ENCODE measurements at regions not wholly inside any gene's neighbourhood (a gene's known extent, or its start where the extent isn't known, plus 50 kb on each side); places are given as distances from the start of the nearest gene placed in this dataset.
A peak's percentile ranks its signal among the peaks of the same experiment; 100 is the strongest.

DNA sequence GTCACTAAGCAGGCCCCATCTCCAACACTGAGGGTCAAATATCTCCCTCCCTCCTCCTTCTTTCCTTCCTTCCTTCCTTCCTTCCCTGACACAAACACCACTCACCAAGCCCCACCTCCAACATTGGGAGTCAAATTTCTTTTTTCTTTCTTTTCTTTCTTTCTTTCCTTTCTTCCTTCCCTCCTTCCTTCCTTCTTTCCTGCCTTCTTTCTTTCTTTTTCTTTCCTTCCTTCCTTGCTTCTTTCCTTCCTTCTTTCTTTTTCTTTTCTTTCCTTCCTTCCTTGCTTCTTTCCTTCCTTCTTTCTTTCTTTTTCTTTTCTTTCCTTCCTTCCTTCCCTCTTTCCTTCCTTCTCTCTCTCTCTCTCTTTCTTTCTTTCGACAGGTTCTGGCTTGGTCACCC lies 79.2 kb upstream of the ETS2 start:
- no peak overlapping the region for H3K4me3 ChIP-seq (ENCODE audit: low read depth, low read length)
- TF ChIP-seq, protein P1, sequence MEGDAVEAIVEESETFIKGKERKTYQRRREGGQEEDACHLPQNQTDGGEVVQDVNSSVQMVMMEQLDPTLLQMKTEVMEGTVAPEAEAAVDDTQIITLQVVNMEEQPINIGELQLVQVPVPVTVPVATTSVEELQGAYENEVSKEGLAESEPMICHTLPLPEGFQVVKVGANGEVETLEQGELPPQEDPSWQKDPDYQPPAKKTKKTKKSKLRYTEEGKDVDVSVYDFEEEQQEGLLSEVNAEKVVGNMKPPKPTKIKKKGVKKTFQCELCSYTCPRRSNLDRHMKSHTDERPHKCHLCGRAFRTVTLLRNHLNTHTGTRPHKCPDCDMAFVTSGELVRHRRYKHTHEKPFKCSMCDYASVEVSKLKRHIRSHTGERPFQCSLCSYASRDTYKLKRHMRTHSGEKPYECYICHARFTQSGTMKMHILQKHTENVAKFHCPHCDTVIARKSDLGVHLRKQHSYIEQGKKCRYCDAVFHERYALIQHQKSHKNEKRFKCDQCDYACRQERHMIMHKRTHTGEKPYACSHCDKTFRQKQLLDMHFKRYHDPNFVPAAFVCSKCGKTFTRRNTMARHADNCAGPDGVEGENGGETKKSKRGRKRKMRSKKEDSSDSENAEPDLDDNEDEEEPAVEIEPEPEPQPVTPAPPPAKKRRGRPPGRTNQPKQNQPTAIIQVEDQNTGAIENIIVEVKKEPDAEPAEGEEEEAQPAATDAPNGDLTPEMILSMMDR (IDR thresholded peaks at IDR 0.05; ENCODE audit: control insufficient read depth, extremely low read depth, insufficient read depth): no peak
- no peak for DNase-seq (ENCODE audit: low read depth)

DNA sequence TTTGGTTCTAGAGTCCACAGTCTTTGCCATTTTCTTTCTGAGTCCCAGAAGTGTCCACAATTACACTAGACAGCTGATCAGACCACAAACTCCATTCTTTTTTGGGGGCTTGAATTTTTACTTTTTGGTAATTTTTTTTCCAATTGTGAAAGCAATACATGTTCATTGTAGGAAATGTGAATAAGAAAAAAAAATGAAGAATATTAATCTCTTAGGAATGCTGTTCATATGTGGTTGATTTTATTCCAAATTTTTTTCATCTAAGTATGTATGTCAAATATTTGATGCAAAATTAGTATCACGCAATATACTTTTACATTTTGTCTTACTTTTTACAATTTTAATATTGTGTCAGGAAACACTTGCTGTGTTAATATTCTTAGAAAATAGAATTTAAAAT lies 76.4 kb upstream of the ETS2 start:
- no peak for DNase-seq (ENCODE audit: low read depth)
- H3K4me3 ChIP-seq (ENCODE audit: low read depth, low read length): no peak overlapping the region

DNA sequence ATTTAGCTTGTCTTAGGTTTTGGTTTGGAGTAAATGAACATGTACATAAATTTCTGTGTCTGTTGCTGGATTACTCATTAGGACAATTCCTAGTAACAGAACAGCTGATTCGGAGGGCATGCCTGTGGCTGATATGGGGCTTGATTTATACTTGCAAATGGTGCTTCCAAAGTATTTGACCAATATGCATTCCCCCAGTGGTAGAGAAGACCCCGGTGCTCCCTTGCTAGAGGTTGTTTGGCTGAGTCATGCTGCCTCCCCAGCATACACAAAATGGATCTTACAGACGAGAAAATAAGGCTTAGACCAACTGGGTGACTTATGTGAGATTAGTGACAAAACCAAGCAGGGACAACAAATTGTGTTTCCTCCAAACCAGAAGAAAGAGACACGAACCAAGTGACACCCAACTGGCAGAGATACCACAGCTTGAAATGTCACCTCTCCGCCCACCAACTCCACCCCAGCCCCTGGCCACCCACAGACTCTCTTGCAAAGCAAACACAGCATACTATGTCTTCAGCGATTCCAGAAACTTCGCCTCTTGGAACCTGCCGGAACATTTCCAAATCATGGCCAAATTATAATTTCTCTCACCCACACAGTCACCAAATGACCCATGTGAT lies 75.9 kb upstream of the ETS2 start:
- no peak for DNase-seq (ENCODE audit: low read depth)
- H3K4me3 ChIP-seq (ENCODE audit: low read depth, low read length): no peak overlapping the region
- TF ChIP-seq, protein P1 (IDR thresholded peaks at IDR 0.05; ENCODE audit: control insufficient read depth, extremely low read depth, insufficient read depth): no peak

More for the DNA sequence above, 76.4 kb upstream of the ETS2 start:
- TF ChIP-seq, protein P1 (IDR thresholded peaks at IDR 0.05; ENCODE audit: control insufficient read depth, extremely low read depth, insufficient read depth): no peak

DNA sequence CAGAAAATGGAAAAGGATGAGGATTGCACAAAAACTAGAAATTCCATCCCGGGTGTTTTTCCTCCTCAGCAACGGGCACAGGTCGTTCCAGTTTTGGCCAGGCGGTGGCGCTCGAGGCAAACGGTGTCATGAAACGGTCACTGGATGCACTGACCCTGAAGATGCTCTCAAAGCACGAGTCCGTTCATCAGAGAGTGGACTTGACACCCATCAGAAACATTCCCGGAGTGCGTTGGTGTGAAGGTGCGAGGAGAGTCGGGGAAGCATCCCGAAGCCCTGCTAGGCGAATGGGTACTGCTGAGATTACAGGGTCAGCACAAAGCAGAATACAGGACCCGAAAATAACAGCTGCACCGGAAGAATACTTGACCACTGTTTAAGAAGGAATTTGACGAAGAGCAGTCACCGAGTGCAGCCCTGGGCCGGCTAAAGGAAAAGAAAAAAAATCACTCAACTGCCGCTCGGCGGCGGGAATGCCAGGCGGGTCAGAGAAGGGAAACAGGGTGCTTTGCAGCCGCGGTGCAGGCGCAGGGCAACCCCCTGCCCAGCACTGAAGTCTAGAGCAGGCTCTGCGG lies 71.7 kb upstream of the ETS2 start:
- peak; percentile 10 for DNase-seq (ENCODE audit: low read depth)
- no peak overlapping the region for H3K4me3 ChIP-seq (ENCODE audit: low read depth, low read length)
- TF ChIP-seq, protein P1 (IDR thresholded peaks at IDR 0.05; ENCODE audit: control insufficient read depth, extremely low read depth, insufficient read depth): peak; percentile 90

DNA sequence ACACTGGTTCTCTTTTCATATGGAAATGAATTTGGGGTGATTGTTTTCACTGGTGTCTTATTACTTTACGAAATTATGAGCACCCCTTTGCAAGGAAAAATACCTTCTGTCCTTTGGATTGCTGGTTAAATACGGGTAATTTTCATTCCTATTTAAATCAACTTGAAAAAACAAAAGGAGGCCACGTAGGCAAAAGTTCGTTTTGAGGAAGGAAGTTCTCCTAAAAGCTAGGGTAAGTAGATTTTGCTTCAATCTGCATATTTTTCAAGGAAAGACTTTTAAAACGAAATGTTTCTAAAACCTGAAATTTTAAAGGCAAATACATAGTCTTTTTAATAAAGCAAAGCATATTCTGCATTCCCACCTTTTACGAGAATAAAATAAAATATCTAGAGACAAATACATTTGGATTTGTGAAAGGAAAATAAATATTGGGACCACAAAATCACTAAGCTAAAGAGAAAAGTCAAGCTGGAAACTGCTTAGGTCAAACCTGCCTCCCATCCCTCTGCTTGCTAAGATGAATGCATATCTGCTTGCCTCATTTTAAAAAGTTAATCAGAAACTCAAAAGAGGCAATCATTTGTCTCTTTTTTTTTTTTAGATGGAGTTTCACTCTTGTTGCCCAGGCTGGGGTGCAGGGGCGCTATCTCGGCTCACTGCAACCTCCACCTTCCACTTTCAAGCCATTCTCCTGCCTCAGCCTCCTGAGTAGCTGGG lies 70.9 kb upstream of the ETS2 start:
- no peak overlapping the region for H3K4me3 ChIP-seq (ENCODE audit: low read depth, low read length)
- DNase-seq (ENCODE audit: low read depth): no peak
- TF ChIP-seq, protein P1 (IDR thresholded peaks at IDR 0.05; ENCODE audit: control insufficient read depth, extremely low read depth, insufficient read depth): no peak

DNA sequence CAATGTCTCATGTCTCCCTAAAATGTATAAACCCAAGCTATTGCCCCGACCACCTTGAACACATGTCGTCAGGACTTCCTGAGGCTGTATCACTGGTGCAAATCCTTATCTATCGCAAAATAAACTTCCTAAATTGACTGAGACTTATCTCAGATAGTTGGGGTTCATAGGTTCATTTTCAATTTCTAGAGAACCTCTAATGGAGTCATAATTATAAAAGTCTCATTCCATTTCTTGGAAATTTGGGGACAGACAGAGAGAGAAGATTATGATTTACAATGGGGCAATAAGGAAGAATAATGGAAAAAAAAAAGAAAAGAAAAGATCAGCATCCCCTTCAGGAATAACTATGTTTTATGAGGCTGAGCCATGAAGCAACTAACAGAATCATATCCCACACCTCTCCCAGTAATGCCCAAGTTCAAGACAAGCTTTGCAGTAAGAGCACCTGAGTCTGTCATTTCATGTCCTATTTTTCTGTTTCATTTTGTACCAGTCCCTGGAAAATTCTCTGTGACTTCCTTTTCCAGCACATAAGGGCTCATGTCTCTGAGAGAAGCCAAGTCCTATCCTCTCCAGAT lies 70.0 kb upstream of the ETS2 start:
- TF ChIP-seq, protein P1 (IDR thresholded peaks at IDR 0.05; ENCODE audit: control insufficient read depth, extremely low read depth, insufficient read depth): no peak
- H3K4me3 ChIP-seq (ENCODE audit: low read depth, low read length): no peak overlapping the region
- no peak for DNase-seq (ENCODE audit: low read depth)
